CD4-positive, alpha-beta memory T cell (primary cell): ENCODE measurements at regions not wholly inside any gene's neighbourhood (a gene's known extent, or its start where the extent isn't known, plus 50 kb on each side); places are given as distances from the start of the nearest gene placed in this dataset.
A peak's percentile ranks its signal among the peaks of the same experiment; 100 is the strongest.

ENCODE experiments used
- CTCF ChIA-PET: fragments of 350-600 bp; sonication (Branson Sonifier 250); formaldehyde crosslinking; loops from one replicate; lab custom pipeline; 2021; ENCODE audit warnings: inconsistent platforms; ENCODE audit not compliant: partially characterized antibody; lab: Charles Lee
- POLR2A ChIA-PET: fragments of 350-600 bp; sonication (Branson Sonifier 250); formaldehyde crosslinking; loops from one replicate; lab custom pipeline; 2021; ENCODE audit not compliant: partially characterized antibody; lab: Charles Lee
- DNase-seq, 5 donors: peaks; one replicate each; pipeline versions ENCODE4 v3.0.0 to v3.0.0-alpha.2; 2020 to 2022; ENCODE audit warnings: mixed read lengths in 1 of 5
- H3K27ac ChIP-seq: one replicate; pipeline ENCODE4 v1.7.0; 2013; ENCODE audit warnings: low read depth, low read length
- H3K27me3 ChIP-seq: 2 replicates; pipeline ENCODE4 v1.7.0; 2013; ENCODE audit warnings: mild to moderate bottlenecking, low read length, moderate library complexity; ENCODE audit not compliant: insufficient read depth
- H3K36me3 ChIP-seq: 2 replicates; pipeline ENCODE4 v1.7.0; 2013; ENCODE audit warnings: mild to moderate bottlenecking, low read length, moderate library complexity; ENCODE audit not compliant: insufficient read depth
- H3K4me1 ChIP-seq: 2 replicates; pipeline ENCODE4 v1.7.0; 2013; ENCODE audit warnings: mild to moderate bottlenecking, low read length, moderate library complexity; ENCODE audit not compliant: insufficient read depth
- H3K4me3 ChIP-seq, 2 donors: one replicate each; pipeline ENCODE4 v1.7.0; 2013; ENCODE audit warnings: low read length in 2 of 2, mild to moderate bottlenecking in 1 of 2
- H3K9me3 ChIP-seq, 2 donors: one replicate each; pipeline ENCODE4 v1.7.0; 2013; ENCODE audit warnings: low read length in 2 of 2, control low read depth in 1 of 2; ENCODE audit not compliant: control insufficient read depth in 1 of 2
- H3K27ac Mint-ChIP-seq, 7 donors: one replicate each; pipeline ENCODE4 v1.8.0; 2020 to 2021; ENCODE audit warnings: mixed read lengths in 7 of 7, mild to moderate bottlenecking in 6 of 7, inconsistent platforms in 3 of 7, moderate library complexity in 3 of 7
- H3K27me3 Mint-ChIP-seq, 2 donors: one replicate each; pipeline ENCODE4 v1.8.0; 2020 to 2021; ENCODE audit warnings: mixed read lengths in 2 of 2
- H3K36me3 Mint-ChIP-seq, 2 donors: one replicate each; pipeline ENCODE4 v1.8.0; 2020 to 2021; ENCODE audit warnings: mixed read lengths in 2 of 2, inconsistent platforms in 1 of 2, mild to moderate bottlenecking in 1 of 2
- H3K4me1 Mint-ChIP-seq, 4 donors: one replicate each; pipeline ENCODE4 v1.8.0; 2020 to 2021; ENCODE audit warnings: mixed read lengths in 4 of 4, mild to moderate bottlenecking in 1 of 4
- H3K4me3 Mint-ChIP-seq, 8 donors: one replicate each; pipeline ENCODE4 v1.8.0; 2020 to 2021; ENCODE audit warnings: mixed read lengths in 8 of 8, mild to moderate bottlenecking in 7 of 8, moderate library complexity in 6 of 8, inconsistent platforms in 3 of 8
- H3K9me3 Mint-ChIP-seq, 8 donors: one replicate each; pipeline ENCODE4 v1.8.0; 2020 to 2021; ENCODE audit warnings: mixed read lengths in 8 of 8, mild to moderate bottlenecking in 5 of 8, inconsistent platforms in 3 of 8, moderate library complexity in 1 of 8
- intact Hi-C: fragments of 100-400 bp; cut with micrococcal nuclease; formaldehyde crosslinking; loops from one replicate; pipeline ENCODE4 v1.15.1; 2023

DNA sequence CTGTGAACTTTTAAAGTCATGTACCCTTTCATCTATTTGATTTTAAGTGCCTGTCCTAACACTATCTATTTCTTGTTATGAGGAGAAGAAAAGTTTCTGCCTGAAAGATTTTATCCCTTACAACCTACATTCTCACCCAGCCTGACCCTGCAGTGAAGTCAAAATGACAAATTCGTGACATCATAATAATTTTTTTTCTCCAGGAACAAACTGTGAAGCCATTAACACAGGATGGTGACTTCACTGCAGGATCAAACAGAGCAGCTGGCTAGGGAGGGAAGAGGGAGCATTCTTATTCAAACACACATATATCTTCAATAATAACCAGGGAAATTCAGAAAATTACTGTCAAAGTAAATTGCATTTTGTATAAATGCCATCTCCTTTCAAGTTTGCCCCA is 147.8 kb upstream of the PRMT6 start:
- no peaks in the 10 kb centered on the region for H3K9me3 ChIP-seq
- ChIA-PET CTCF (no interaction called here), POLR2A (no interaction called here)
- H3K4me3 ChIP-seq, result no peak overlapping the region
- DNase-seq, result no peak
- H3K4me1 Mint-ChIP-seq, result no peaks in the 10 kb centered on the region
- no peaks in the 10 kb centered on the region for H3K36me3 Mint-ChIP-seq
- H3K27ac Mint-ChIP-seq, result no peak overlapping the region
- H3K4me1 ChIP-seq, result no peaks in the 10 kb centered on the region
- no peak overlapping the region for H3K4me3 Mint-ChIP-seq
- H3K9me3 Mint-ChIP-seq, result peaks cover 0 to 8% (median 0%) of the 10 kb centered on the region in 8 donors
- no peak overlapping the region for H3K27ac ChIP-seq
- no peaks in the 10 kb centered on the region for H3K27me3 Mint-ChIP-seq
- H3K36me3 ChIP-seq, result no peaks in the 10 kb centered on the region
- no peaks in the 10 kb centered on the region for H3K27me3 ChIP-seq
- intact Hi-C loops, result no loop called here

DNA sequence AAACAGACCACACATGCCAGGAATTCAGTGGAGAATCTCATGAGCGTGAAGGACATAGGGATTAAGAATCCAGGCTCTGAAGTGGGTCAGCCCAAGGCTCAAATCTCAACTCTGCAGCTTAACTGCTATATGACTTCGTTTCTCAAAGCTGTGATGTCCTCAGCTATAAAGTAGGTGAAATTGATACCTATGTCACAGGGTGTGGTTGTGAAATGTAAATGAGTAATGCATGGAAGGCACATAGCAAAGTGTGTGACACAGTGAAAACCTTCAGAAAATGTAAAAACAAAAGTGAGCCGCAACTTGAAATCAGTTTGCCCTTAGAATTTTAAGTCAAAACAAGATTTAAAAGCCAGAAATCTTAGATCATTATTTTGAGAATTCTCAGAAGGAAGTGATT is 145.7 kb upstream of the PRMT6 start:
- H3K27ac ChIP-seq, result no peak overlapping the region
- ChIA-PET CTCF (no interaction called here), POLR2A (no interaction called here)
- H3K36me3 Mint-ChIP-seq, result no peaks in the 10 kb centered on the region
- DNase-seq, result no peak
- H3K9me3 Mint-ChIP-seq, result peaks cover 0 to 3% (median 0%) of the 10 kb centered on the region in 8 donors
- H3K36me3 ChIP-seq, result no peaks in the 10 kb centered on the region
- intact Hi-C loops, result no loop called here
- no peak overlapping the region for H3K4me3 ChIP-seq
- H3K4me3 Mint-ChIP-seq, result no peak overlapping the region
- no peaks in the 10 kb centered on the region for H3K9me3 ChIP-seq
- H3K4me1 Mint-ChIP-seq, result no peaks in the 10 kb centered on the region
- no peaks in the 10 kb centered on the region for H3K27me3 ChIP-seq
- no peaks in the 10 kb centered on the region for H3K27me3 Mint-ChIP-seq
- no peaks in the 10 kb centered on the region for H3K4me1 ChIP-seq
- H3K27ac Mint-ChIP-seq, result no peak overlapping the region

DNA sequence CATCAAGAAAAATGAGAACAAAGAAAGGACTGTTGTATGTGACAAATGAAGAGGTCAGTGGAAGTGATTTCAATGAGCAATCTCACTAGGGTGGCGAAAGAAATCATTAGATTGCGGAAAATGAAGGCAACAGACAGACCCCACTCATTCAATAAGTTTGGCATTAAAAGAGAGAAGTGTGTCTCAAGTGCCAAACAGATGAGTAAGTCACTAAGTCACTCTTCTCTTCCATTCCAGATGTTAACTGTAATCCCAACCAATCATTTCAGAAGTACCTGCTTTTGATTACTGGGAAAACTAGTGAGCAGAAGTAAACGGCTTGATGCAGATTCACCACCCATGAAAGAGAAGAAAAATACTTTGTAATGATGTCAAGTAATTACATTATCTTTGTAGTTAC is 144.3 kb upstream of the PRMT6 start:
- CTCF ChIA-PET, result no interaction called here
- Histone ChIP-seq H3K4me1 (no peaks in the 10 kb centered on the region), H3K4me3 (no peak overlapping the region), H3K36me3 (no peaks in the 10 kb centered on the region), H3K27ac (no peak overlapping the region), H3K9me3 (no peaks in the 10 kb centered on the region), H3K27me3 (no peaks in the 10 kb centered on the region)
- Mint-ChIP-seq H3K27me3 (no peaks in the 10 kb centered on the region), H3K9me3 (peaks cover 0 to 3% (median 0%) of the 10 kb centered on the region in 8 donors), H3K36me3 (no peaks in the 10 kb centered on the region), H3K4me3 (no peak overlapping the region), H3K27ac (no peak overlapping the region), H3K4me1 (no peaks in the 10 kb centered on the region)
- DNase-seq, result no peak
- intact Hi-C loops, result no loop called here
- POLR2A ChIA-PET, result no interaction called here

DNA sequence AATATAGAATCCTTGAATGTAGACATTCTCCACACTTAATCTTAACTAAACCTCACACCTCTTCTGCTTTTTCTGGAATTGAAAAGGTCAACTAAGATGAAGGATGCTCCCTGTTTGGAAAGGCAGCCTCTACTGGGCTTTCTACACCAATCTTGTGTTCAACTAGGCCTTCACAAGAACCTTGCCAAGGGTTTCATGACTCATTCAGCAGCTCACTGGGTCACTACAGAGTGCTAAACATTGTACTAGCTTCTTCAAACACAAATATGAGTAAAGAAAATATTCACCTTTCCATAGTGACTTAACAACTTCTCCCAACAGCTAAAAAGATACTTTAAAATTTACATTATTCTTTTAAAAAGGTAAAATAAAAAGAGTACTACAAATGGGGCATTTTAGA is 135.3 kb upstream of the PRMT6 start:
- Mint-ChIP-seq H3K4me3 (no peak overlapping the region), H3K4me1 (no peaks in the 10 kb centered on the region), H3K27ac (no peak overlapping the region), H3K27me3 (no peaks in the 10 kb centered on the region), H3K9me3 (no peaks in the 10 kb centered on the region), H3K36me3 (no peaks in the 10 kb centered on the region)
- Histone ChIP-seq H3K36me3 (no peaks in the 10 kb centered on the region), H3K27me3 (no peaks in the 10 kb centered on the region), H3K4me3 (no peak overlapping the region), H3K9me3 (no peaks in the 10 kb centered on the region), H3K27ac (no peak overlapping the region), H3K4me1 (no peaks in the 10 kb centered on the region)
- POLR2A ChIA-PET, result no interaction called here
- CTCF ChIA-PET, result no interaction called here
- intact Hi-C loops, result no loop called here
- no peak for DNase-seq

DNA sequence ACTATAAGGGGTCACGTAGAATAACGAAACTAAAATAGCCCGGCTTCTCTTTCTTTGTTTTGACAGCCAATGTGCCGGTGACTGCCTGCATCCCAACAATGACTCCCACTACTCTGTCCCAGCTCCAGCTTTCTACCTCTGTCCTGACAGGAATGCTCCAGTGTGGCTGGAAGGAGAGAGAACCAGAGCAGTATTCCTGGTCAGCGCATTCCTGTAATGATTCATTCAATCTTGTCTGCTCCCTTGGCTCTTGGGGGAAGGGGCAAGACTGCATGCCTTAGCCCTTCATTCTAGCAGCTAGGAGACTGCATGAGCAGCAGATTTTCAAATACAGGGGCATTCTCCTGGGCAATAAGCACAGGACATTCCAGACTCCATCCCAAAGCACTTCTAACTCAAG is 132.1 kb upstream of the PRMT6 start:
- no peaks in the 10 kb centered on the region for H3K36me3 ChIP-seq
- H3K9me3 Mint-ChIP-seq, result peaks cover 0 to 4% (median 1%) of the 10 kb centered on the region in 8 donors
- H3K27ac ChIP-seq, result no peak overlapping the region
- intact Hi-C loops, result no loop called here
- POLR2A ChIA-PET, result no interaction called here
- H3K4me3 ChIP-seq, result no peak overlapping the region
- CTCF ChIA-PET, result no interaction called here
- no peak overlapping the region for H3K4me3 Mint-ChIP-seq
- H3K27me3 ChIP-seq, result no peaks in the 10 kb centered on the region
- DNase-seq, result no peak
- H3K36me3 Mint-ChIP-seq, result no peaks in the 10 kb centered on the region
- no peaks in the 10 kb centered on the region for H3K9me3 ChIP-seq
- peak overlapping the region in 1 of 7 donors; percentile 49 for H3K27ac Mint-ChIP-seq
- H3K4me1 ChIP-seq, result no peaks in the 10 kb centered on the region
- no peaks in the 10 kb centered on the region for H3K27me3 Mint-ChIP-seq
- H3K4me1 Mint-ChIP-seq, result no peaks in the 10 kb centered on the region

DNA sequence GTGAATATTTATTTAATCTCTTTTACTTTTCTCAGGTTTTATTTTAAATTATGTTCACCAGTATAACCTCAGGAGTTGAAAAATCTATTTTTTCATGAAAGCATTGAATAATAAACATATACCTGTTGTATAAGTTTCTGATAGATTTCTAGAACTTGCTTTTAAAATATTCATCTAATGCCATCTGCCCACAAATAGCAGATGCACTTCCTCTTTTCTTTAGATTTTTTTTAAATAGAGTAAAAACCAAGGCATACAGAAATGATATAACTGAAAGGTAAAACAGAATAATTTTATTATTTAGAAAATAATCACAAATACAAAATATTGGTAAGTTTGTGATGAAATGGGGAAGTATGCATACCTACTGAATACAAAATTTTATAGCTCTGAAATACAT is 130.7 kb upstream of the PRMT6 start:
- ChIA-PET POLR2A (no interaction called here), CTCF (no interaction called here)
- Mint-ChIP-seq H3K9me3 (peaks cover 3 to 8% (median 4%) of the 10 kb centered on the region in 8 donors), H3K4me3 (no peak overlapping the region), H3K27me3 (no peaks in the 10 kb centered on the region), H3K27ac (no peak overlapping the region), H3K36me3 (no peaks in the 10 kb centered on the region), H3K4me1 (no peaks in the 10 kb centered on the region)
- H3K27ac ChIP-seq, result no peak overlapping the region
- no peaks in the 10 kb centered on the region for H3K27me3 ChIP-seq
- no peaks in the 10 kb centered on the region for H3K4me1 ChIP-seq
- H3K4me3 ChIP-seq, result no peak overlapping the region
- no peak for DNase-seq
- no peaks in the 10 kb centered on the region for H3K9me3 ChIP-seq
- H3K36me3 ChIP-seq, result no peaks in the 10 kb centered on the region
- intact Hi-C loops, result no loop called here

DNA sequence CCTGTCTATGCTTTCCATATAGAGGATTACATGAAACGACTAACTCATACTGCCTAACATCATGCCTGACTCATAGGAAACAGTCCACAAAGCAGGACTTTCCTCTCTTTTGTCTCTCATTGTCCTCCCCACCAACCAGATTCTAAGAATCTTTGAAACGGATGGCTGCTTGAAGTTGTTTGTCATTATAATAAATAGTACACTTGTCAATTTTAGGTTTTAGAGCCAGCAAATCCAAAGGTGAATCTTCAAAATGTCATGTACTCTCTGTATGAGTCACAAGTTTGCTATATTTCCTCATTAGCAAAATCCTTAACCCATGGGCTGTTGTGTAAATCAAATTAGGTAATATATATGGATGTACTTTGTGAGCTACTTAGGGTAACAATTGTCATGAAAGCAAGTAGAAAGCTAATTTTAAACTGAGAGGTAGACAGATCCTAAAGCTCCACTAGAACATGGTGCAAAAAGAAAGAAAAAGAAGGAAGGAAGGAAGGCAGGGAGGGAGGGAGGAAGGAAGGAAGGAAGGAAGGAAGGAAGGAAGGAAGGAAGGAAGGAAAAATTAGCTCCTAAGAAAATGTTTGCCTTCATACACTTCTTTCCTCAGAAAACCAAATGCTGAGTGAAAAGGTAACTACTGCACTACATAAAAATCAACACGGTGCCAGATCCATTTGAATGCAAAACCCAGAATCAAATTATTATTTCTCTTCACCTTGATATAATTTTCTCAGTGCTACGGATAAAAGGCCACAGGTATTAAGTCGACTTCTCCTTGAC is 129.5 kb upstream of the PRMT6 start:
- no peak overlapping the region for H3K4me3 ChIP-seq
- H3K4me1 Mint-ChIP-seq, result no peaks in the 10 kb centered on the region
- ChIA-PET CTCF (no interaction called here), POLR2A (no interaction called here)
- H3K27me3 Mint-ChIP-seq, result no peaks in the 10 kb centered on the region
- no peaks in the 10 kb centered on the region for H3K4me1 ChIP-seq
- no peaks in the 10 kb centered on the region for H3K36me3 ChIP-seq
- DNase-seq, result no peak
- H3K36me3 Mint-ChIP-seq, result no peaks in the 10 kb centered on the region
- intact Hi-C loops, result no loop called here
- no peak overlapping the region for H3K4me3 Mint-ChIP-seq
- no peaks in the 10 kb centered on the region for H3K27me3 ChIP-seq
- peaks cover 3 to 11% (median 5%) of the 10 kb centered on the region in 8 donors for H3K9me3 Mint-ChIP-seq
- H3K27ac Mint-ChIP-seq, result peak overlapping the region in 1 of 7 donors; percentile 59
- H3K27ac ChIP-seq, result no peak overlapping the region
- no peaks in the 10 kb centered on the region for H3K9me3 ChIP-seq
